Lower leg skin (tissue), 4 donors: ENCODE measurements at regions not wholly inside any gene's neighbourhood (a gene's known extent, or its start where the extent isn't known, plus 50 kb on each side); places are given as distances from the start of the nearest gene placed in this dataset.

Source experiments
- DNase-seq, 2 donors: peaks; one replicate each; pipeline ENCODE4 v3.0.0-alpha.2; 2019; ENCODE audit warnings: low spot score in 2 of 2
- H3K4me3 ChIP-seq: fragments of 200-600 bp; sonication (generic); 2 replicates; pipeline ENCODE4 v1.5.1; 2017; ENCODE audit warnings: mild to moderate bottlenecking, low read depth; ENCODE audit not compliant: poor library complexity, severe bottlenecking
- POLR2A ChIP-seq, 2 donors: fragments of 450-650 bp; IDR thresholded peaks; one replicate each; pipeline ENCODE4 v1.6.1; 2016 to 2017; ENCODE audit warnings: antibody characterized with exemption in 2 of 2, mild to moderate bottlenecking in 1 of 2, moderate library complexity in 1 of 2
- WGBS, 2 donors: methylation state at CpG; one replicate each; pipeline ENCODE4 v1.1.5; 2018; 5-methylcytosine and 5-hydroxymethylcytosine counted together
- intact Hi-C: fragments of 100-400 bp; cut with DNase I; formaldehyde crosslinking; loops from one replicate; pipeline ENCODE4 v1.15.0; 2023; ENCODE audit warnings: low total_unique reads
- TF ChIP-seq, protein P1 (sequence below), 3 donors: fragments of 450-650 bp; IDR thresholded peaks; one replicate each; pipeline ENCODE4 v1.5.1; 2016; ENCODE audit warnings: antibody characterized with exemption in 3 of 3, mild to moderate bottlenecking in 3 of 3, moderate library complexity in 2 of 3

DNA sequence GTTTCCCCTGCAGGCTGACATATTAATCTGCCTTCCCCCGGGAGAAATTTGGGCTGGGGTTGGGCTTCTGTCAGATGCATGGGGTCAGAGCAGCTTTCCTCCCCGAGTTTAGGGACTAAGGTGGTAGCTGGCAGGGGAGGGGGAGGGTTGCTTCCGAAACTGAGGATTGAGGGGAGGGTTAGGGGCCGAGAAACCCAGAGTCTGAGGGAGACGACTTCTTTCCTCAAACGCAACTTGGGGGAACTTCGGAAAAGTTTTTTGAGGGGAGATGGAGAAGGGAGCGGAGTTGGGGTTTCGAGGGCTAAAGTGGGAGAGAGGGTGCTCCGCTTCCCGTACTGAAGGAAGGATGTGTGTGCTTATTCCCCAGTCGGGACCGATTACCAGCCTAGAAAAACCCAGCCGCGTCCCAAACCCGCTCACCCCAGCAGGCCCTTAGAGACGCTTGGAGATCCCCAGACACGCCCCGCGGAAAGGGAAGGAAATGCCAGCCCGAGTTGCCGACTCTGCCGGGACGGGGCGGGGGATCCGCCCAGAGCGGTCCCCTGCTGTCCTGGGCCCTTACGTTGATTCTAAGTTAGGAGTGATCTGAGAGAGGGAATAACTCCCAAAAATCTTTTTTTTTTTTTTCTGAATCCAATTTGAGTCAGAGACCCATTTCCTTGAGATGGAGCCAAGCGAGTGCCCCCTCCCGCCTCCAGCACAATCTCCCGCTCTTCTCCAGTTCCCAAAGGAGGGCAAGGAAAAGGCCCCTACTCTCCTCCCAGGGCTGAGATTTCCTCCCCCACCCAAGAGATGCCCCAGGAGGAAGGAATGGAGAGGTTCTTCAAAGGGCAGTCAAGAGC, 61.9 kb downstream of the SMUG1 start:
- intact Hi-C loops: loop anchor here (10.0 kb wide), 1 partner anchor 82 kb away; no protein-coding TSS in a partner anchor
- TF ChIP-seq POLR2A (IDR thresholded peaks at IDR 0.05): no peak
- TF ChIP-seq, protein P1, sequence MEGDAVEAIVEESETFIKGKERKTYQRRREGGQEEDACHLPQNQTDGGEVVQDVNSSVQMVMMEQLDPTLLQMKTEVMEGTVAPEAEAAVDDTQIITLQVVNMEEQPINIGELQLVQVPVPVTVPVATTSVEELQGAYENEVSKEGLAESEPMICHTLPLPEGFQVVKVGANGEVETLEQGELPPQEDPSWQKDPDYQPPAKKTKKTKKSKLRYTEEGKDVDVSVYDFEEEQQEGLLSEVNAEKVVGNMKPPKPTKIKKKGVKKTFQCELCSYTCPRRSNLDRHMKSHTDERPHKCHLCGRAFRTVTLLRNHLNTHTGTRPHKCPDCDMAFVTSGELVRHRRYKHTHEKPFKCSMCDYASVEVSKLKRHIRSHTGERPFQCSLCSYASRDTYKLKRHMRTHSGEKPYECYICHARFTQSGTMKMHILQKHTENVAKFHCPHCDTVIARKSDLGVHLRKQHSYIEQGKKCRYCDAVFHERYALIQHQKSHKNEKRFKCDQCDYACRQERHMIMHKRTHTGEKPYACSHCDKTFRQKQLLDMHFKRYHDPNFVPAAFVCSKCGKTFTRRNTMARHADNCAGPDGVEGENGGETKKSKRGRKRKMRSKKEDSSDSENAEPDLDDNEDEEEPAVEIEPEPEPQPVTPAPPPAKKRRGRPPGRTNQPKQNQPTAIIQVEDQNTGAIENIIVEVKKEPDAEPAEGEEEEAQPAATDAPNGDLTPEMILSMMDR (IDR thresholded peaks at IDR 0.05): no peak
- 5 to 7% methylated on average over 31 of the region's 31 CpGs for WGBS, 2 donors

GRCh38 chr12:54127538-54128259, 61.1 kb downstream of the SMUG1 start:
- intact Hi-C loops: loop anchor here (10.0 kb wide), 1 partner anchor 83 kb away; no protein-coding TSS in a partner anchor
- 51 to 63% methylated on average over 17 to 19 of the region's 19 CpGs for WGBS, 2 donors

More for the DNA sequence above, 61.9 kb downstream of the SMUG1 start:
- H3K4me3 ChIP-seq: peak overlapping the region; percentile 68
- peak; percentile 79 to 97 for DNase-seq

DNA sequence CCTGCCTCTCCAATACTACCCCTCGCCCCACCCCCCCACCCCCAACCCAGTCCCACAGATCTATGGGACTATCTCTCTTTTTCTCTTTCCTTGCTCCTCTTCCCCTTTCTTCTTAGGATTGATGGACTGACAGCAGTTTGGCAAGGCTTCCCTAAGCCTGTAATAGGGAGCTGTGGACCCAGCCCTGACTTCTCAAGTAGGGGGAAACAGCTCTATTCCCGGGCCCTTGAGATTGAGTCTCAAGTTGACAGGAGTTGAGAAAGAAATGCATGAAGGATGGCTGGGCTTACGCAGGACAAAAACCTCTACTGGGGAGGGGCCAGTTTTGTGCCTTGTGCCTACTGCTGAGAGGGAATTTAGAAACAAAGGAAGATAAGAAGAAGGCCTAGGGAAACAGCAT, 60.4 kb downstream of the SMUG1 start:
- no peak overlapping the region for H3K4me3 ChIP-seq
- no peak for DNase-seq
- intact Hi-C loops: loop anchor here (10.0 kb wide), 1 partner anchor 84 kb away; no protein-coding TSS in a partner anchor
- 63 to 69% methylated on average over 3 of the region's 3 CpGs for WGBS, 2 donors
- TF ChIP-seq, protein P1 (IDR thresholded peaks at IDR 0.05): no peak
- no peak for TF ChIP-seq POLR2A (IDR thresholded peaks at IDR 0.05)

More at GRCh38 chr12:54127538-54128259, 61.1 kb downstream of the SMUG1 start:
- no peak overlapping the region for H3K4me3 ChIP-seq
- TF ChIP-seq, protein P1 (IDR thresholded peaks at IDR 0.05): no peak
- TF ChIP-seq POLR2A (IDR thresholded peaks at IDR 0.05): no peak
- no peak for DNase-seq

DNA sequence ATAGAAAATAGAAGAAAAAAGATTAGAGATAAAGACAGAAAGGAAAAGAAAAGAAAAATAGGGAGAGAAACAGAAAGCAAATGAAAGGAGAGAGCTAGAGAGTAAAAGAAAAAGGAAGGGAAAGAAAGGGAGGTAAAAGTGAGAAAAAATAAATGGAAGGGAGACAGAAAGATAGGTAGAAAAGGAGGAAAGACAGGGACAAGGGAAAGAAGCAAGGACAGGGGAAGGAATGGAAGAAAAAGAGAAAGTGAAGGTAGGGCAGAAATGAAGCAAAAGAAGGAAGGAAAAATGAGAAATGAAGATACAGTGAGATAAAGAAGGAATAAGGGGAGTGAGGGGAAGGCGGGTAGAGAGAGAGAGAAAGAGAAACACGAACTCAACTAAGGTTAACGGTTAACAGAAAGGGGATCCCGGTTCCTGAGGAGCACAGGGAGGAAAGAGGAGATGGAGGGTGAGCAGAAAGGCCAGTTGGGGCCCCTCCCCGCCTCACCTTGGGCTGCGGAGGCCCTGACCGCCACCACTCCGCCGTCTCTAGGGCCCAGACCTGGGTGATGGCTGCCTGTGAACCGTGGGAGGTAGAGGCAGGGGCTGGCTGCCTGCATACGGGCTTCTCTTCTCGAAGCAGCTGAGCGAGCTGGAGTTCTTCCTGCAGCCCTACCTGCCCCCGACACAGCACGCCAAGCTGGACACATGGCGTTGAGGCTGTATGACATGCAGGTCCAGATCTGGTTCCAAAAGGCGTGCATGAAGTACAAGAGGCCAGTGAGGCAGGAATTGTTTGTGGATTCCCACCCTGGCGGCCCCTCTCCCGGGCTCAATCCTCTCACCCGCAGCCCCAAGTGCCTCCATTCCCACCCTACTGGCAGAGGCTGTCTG, 59.5 kb downstream of the SMUG1 start:
- WGBS, 2 donors: 66 to 73% methylated on average over 19 to 20 of the region's 20 CpGs
- H3K4me3 ChIP-seq: no peak overlapping the region
- intact Hi-C loops: loop anchor here (10.0 kb wide), 1 partner anchor 84 kb away; no protein-coding TSS in a partner anchor
- DNase-seq: no peak
- TF ChIP-seq POLR2A (IDR thresholded peaks at IDR 0.05): no peak
- TF ChIP-seq, protein P1 (IDR thresholded peaks at IDR 0.05): no peak
